Astrocyte of the spinal cord (primary cell): ENCODE measurements at regions not wholly inside any gene's neighbourhood (a gene's known extent, or its start where the extent isn't known, plus 50 kb on each side); places are given as distances from the start of the nearest gene placed in this dataset.

ENCODE experiments used
- DNase-seq: peaks from one replicate; pipeline ENCODE4 v3.0.0; 2011; ENCODE audit warnings: low read depth, low spot score
- H3K4me3 ChIP-seq: 2 replicates; pipeline ENCODE4 v1.5.1; 2011; ENCODE audit warnings: low read depth, mild to moderate bottlenecking, low read length, moderate library complexity
- in situ Hi-C: cut with HindIII; loops from 2 replicates; pipeline ENCODE4 v1.10.0; 2017; ENCODE audit warnings: low sequenced_read_pairs
- TF ChIP-seq, protein P1 (sequence below): IDR thresholded peaks from 2 replicates; pipeline ENCODE4 v1.5.1; 2012; ENCODE audit warnings: low read depth, mild to moderate bottlenecking, low read length, inconsistent platforms

DNA sequence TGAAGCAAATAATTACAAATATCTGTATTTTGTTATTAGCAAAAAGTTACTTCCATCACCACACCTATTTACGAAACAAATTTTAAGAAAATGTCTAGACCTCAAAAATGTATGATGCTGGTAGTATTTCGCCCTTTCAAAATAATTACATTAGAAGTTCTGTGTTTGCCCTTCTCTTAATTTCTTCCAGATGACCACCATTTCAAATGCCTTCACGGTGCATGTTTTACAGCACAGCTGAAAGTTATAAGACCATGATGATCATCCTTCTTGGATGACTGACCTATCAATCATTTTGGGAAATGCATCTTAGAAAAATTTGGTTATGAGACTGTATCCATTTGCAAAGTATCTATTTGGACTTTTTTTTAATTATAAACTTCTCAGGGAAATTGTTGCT lies 390.8 kb downstream of the SLITRK6 start:
- in situ Hi-C loops = no loop called here
- TF ChIP-seq, protein P1, sequence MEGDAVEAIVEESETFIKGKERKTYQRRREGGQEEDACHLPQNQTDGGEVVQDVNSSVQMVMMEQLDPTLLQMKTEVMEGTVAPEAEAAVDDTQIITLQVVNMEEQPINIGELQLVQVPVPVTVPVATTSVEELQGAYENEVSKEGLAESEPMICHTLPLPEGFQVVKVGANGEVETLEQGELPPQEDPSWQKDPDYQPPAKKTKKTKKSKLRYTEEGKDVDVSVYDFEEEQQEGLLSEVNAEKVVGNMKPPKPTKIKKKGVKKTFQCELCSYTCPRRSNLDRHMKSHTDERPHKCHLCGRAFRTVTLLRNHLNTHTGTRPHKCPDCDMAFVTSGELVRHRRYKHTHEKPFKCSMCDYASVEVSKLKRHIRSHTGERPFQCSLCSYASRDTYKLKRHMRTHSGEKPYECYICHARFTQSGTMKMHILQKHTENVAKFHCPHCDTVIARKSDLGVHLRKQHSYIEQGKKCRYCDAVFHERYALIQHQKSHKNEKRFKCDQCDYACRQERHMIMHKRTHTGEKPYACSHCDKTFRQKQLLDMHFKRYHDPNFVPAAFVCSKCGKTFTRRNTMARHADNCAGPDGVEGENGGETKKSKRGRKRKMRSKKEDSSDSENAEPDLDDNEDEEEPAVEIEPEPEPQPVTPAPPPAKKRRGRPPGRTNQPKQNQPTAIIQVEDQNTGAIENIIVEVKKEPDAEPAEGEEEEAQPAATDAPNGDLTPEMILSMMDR = no peak
- DNase-seq = no peak
- H3K4me3 ChIP-seq = no peak overlapping the region

DNA sequence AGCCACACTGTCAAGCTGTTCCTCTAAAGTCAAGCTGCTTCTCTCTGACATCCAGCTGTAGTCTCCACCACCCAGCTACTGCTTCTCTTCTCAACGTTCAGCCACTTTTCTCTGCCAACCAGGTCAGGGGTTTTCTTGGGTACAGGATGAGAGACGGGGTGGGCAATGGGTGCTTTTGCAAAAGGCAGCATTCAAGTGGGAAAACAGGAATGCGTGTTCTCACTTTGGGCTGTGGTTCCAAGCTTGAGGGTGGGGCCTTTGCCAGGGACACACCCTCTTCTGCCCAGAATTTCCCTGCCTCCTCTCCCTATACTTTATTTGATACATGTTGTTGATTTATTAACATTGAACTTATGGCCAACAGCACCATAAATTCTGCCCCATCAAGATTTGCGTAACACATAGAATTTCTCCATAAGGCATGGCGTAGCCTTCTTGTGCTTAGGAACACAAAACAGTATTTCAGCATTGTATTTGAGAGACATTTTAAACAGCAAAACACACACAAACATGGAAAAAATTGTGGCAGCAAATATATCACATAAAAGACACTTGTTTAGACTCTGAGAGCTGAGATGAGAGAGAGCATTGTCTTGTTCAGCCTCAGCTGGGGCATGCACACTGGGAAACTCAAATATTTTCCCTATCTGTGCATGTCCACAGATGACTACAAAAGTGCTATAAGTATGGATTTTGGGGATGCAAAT lies 392.8 kb downstream of the SLITRK6 start:
- in situ Hi-C loops = no loop called here
- DNase-seq = no peak
- TF ChIP-seq, protein P1 = no peak
- H3K4me3 ChIP-seq = no peak overlapping the region

DNA sequence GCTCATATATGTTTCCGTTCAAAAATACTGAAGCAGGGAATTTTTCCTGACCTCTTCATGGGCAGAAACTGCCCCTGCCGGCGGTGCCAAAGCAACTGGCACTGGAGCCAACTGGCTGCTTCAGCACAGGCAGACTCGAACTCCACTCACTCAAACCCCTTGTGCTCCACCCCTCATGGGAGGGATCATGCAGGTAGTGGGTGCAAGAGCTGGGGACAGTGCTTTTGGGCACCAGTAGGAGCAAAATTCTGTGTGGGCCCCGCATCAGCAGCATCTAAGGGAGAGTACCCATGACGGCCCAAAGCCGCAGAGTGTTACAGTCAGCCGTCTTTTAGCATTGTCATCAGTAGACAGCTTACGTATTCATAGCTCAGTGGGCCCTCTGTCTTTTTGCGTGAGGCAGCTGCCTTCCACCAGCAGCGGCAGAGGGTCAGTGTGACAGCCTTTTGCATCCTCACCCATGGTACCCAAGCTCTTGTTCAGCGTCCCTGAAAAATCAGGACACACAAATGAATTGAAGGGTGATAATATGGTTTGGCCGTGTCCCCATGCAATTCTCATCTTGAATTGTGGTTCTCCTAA lies 393.8 kb downstream of the SLITRK6 start:
- TF ChIP-seq, protein P1 = no peak
- no peak for DNase-seq
- H3K4me3 ChIP-seq = no peak overlapping the region
- in situ Hi-C loops = no loop called here

DNA sequence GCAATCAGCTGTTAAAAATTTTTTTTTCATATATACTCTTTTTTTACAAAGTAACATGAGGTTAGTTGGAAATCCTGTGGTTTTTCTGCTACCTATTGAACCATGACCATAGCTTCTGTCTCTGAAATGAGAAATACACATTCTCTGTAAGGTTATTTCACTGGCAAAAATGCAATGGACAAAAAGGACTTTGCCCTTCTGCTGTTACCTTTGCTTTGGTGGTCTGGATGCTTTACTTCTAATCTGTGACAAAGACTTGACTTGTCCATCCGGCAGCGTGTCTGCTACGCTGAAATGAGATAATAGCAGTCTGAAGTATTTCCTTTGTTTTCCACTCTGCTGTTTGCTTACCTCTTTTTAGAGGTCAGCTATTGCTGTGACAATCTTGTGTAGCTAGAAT lies 412.8 kb downstream of the SLITRK6 start:
- in situ Hi-C loops = no loop called here
- no peak overlapping the region for H3K4me3 ChIP-seq
- TF ChIP-seq, protein P1 = no peak
- peak; percentile 8 for DNase-seq

DNA sequence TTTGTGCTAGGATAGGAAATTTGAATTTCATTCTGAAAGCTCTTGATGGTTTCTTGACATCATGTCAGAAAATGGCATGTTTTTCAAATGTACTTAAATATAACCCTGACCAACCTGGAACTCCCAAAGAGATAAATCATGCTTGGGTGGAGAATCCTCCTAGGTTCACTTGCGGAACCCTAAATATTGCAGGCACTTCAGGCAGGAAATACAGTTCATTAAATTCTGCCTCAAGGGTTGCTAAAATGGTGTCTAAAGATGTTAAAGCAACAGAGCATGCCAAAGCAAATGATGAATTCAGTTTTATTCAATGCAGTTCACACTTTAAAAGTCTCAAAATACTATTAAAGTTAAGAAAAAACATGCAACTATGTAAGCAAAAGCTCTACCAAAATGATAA lies 415.9 kb downstream of the SLITRK6 start:
- TF ChIP-seq, protein P1 = no peak
- in situ Hi-C loops = no loop called here
- H3K4me3 ChIP-seq = no peak overlapping the region
- DNase-seq = no peak

DNA sequence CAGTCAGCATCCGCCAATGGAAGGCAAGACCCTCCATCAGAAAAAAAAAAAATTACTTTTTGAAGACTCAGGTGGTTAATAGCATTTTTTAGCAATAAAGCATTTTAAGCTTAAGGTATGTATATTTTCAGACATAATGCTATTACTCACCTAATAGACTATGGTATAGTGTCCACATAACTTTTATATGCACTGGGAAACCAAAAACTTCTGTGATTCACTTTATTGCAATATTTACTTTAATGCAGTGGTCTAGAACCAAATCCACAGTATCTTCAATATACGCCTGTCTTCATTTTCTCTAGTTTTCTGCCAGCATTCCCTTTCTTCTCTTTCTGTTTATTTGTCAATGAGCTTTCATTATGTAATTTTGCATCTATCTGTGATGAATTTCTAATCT lies 418.1 kb downstream of the SLITRK6 start:
- no peak overlapping the region for H3K4me3 ChIP-seq
- in situ Hi-C loops = no loop called here
- DNase-seq = no peak
- TF ChIP-seq, protein P1 = no peak
